HCT116 (cell line): ENCODE measurements at regions not wholly inside any gene's neighbourhood (a gene's known extent, or its start where the extent isn't known, plus 50 kb on each side); places are given as distances from the start of the nearest gene placed in this dataset.
"Not testable (repeated sequence)": the region's sequence is repeated elsewhere in the genome, so short reads cannot be mapped to it uniquely, and the experiment has no call there.

Experiments used
- ATAC-seq: fragments of 200-7000 bp; cut with Tn5 transposase; 2 replicates; pipeline ENCODE4 v1.9.1; 2020; ENCODE audit warnings: mild to moderate bottlenecking, moderate library complexity
- BruUV-seq: library from RNA; stranded (reverse); fragments of 400-500 nt; replicated peaks from 2 replicates; lab custom pipeline; 2021; lab: Mats Ljungman, UMichigan
- CTCF ChIA-PET: fragments of 300-600 bp; sonication (Branson Sonifier 250); formaldehyde crosslinking; loops from one replicate; lab custom pipeline; 2021; ENCODE audit warnings: antibody characterized with exemption; lab: Charles Lee
- POLR2A ChIA-PET: fragments of 300-600, 350-600 bp; sonication (Branson Sonifier 250); formaldehyde crosslinking; loops from one replicate; lab custom pipeline; 2021; ENCODE audit warnings: antibody characterized with exemption; lab: Charles Lee
- RAD21 ChIA-PET, 2 experiments: fragments of 300-600 bp; sonication (Branson Sonifier 250); formaldehyde crosslinking; loops; one replicate each; lab custom pipeline; 2023; ENCODE audit warnings: low total read pairs in 2 of 2; ENCODE audit not compliant: uncharacterized antibody in 2 of 2, unreplicated experiment in 2 of 2, low non-redundant PET in 1 of 2; lab: Charles Lee
- DNase-seq: peaks from one replicate; pipeline ENCODE4 v3.0.0-alpha.2; 2010; ENCODE audit warnings: low read depth, low spot score
- H2AFZ ChIP-seq: fragments of 200-600 bp; shearing (Covaris generic), sonication (generic); 2 replicates; pipeline ENCODE4 v1.6.1; 2017; ENCODE audit warnings: low read depth, mixed run types, mixed read lengths, antibody characterized with exemption, low read length; ENCODE audit not compliant: poor library complexity, severe bottlenecking
- H3K27ac ChIP-seq: 2 replicates; pipeline ENCODE4 v1.5.1; 2012; ENCODE audit warnings: low read depth, low read length
- H3K27me3 ChIP-seq: fragments of 200-600 bp; sonication (generic); 2 replicates; pipeline ENCODE4 v1.6.1; 2016; ENCODE audit warnings: mixed run types, low read length, mixed read lengths; ENCODE audit not compliant: insufficient read depth
- H3K36me3 ChIP-seq, 2 experiments: fragments of 200-500 bp in 1 of 2; fragments of 200-600 bp in 1 of 2; sonication (Bioruptor generic) in 1 of 2; sonication (generic) in 1 of 2; 2 replicates each; pipeline versions ENCODE4 v1.5.1 to v1.6.1; 2014 to 2016; ENCODE audit warnings: low read length in 2 of 2, inconsistent platforms in 1 of 2, mixed read lengths in 1 of 2, mixed run types in 1 of 2; ENCODE audit not compliant: insufficient read depth in 2 of 2, control insufficient read depth in 1 of 2
- H3K4me1 ChIP-seq, 2 experiments: fragments of 200-600 bp in 1 of 2; sonication (generic) in 1 of 2; 2 replicates each; pipeline versions ENCODE4 v1.5.1 to v1.6.1; 2012 to 2017; ENCODE audit warnings: low read length in 2 of 2, inconsistent platforms in 1 of 2, mild to moderate bottlenecking in 1 of 2, mixed read lengths in 1 of 2, mixed run types in 1 of 2, moderate library complexity in 1 of 2; ENCODE audit not compliant: insufficient read depth in 2 of 2, control insufficient read depth in 1 of 2
- H3K4me2 ChIP-seq: fragments of 200-600 bp; sonication (generic); 2 replicates; pipeline ENCODE4 v1.6.1; 2017; ENCODE audit warnings: mixed run types, low read length, mixed read lengths
- H3K4me3 ChIP-seq, 2 experiments: fragments of 200-600 bp in 1 of 2; sonication (generic) in 1 of 2; replicated peaks in 1 of 2; 2 replicates each; pipeline ENCODE4 v1.5.1; 2011 to 2016; ENCODE audit warnings: low read length in 2 of 2, control low read depth in 1 of 2, low read depth in 1 of 2, mild to moderate bottlenecking in 1 of 2, mixed read lengths in 1 of 2, mixed run types in 1 of 2
- H3K79me2 ChIP-seq: fragments of 200-600 bp; sonication (generic); 2 replicates; pipeline ENCODE4 v1.6.1; 2017; ENCODE audit warnings: mild to moderate bottlenecking, mixed run types, low read length, moderate library complexity, mixed read lengths; ENCODE audit not compliant: insufficient read depth
- H3K9ac ChIP-seq: fragments of 200-600 bp; sonication (generic); 2 replicates; pipeline ENCODE4 v1.6.1; 2016; ENCODE audit warnings: low read length, mixed read lengths
- H3K9me2 ChIP-seq: fragments of 200-600 bp; sonication (generic), shearing (Covaris generic); 2 replicates; pipeline ENCODE4 v1.6.1; 2017; ENCODE audit warnings: mixed run types, mild to moderate bottlenecking, moderate library complexity; ENCODE audit not compliant: insufficient read depth
- H3K9me3 ChIP-seq, 2 experiments: fragments of 200-500 bp in 1 of 2; fragments of 200-600 bp in 1 of 2; sonication (Bioruptor generic) in 1 of 2; sonication (generic) in 1 of 2; 2 replicates each; pipeline ENCODE4 v1.6.1; 2014 to 2017; ENCODE audit warnings: low read length in 2 of 2, mixed read lengths in 2 of 2, inconsistent platforms in 1 of 2, low read depth in 1 of 2, mild to moderate bottlenecking in 1 of 2, mixed run types in 1 of 2, moderate library complexity in 1 of 2; ENCODE audit not compliant: control insufficient read depth in 1 of 2, insufficient read depth in 1 of 2
- H4K20me1 ChIP-seq: fragments of 200-600 bp; sonication (generic), shearing (Covaris generic); 2 replicates; pipeline ENCODE4 v1.6.1; 2017; ENCODE audit warnings: mixed run types, mild to moderate bottlenecking, moderate library complexity; ENCODE audit not compliant: insufficient read depth
- CBX3 ChIP-seq: IDR thresholded peaks from 2 replicates; pipeline ENCODE4 v1.6.1; 2012; ENCODE audit warnings: low read depth
- EGR1 ChIP-seq: IDR thresholded peaks from 2 replicates; pipeline ENCODE4 v1.6.1; 2012; ENCODE audit warnings: low read depth
- ELF1 ChIP-seq: IDR thresholded peaks from 2 replicates; pipeline ENCODE4 v1.6.1; 2012; ENCODE audit warnings: low read depth, borderline replicate concordance
- EZH2 ChIP-seq: fragments of 200-600 bp; sonication (generic); IDR thresholded peaks from 2 replicates; pipeline ENCODE4 v1.6.1; 2017; ENCODE audit warnings: antibody characterized with exemption, mixed run types
- SP1 ChIP-seq: IDR thresholded peaks from 2 replicates; pipeline ENCODE4 v1.6.1; 2012; ENCODE audit warnings: low read depth
- intact Hi-C: fragments of 100-400 bp; cut with micrococcal nuclease; formaldehyde crosslinking; loops from 2 replicates; pipeline ENCODE4 v1.10.0; 2022
- TF ChIP-seq, protein P1 (sequence below): IDR thresholded peaks from 2 replicates; pipeline ENCODE4 v1.6.1; 2012

- Histone ChIP-seq H4K20me1 (no peaks in the 10 kb centered on the region), H3K4me3 (no peak overlapping the region), H3K9me3 (no peaks in the 10 kb centered on the region; a peak in 1 of 4 replicates), H3K4me1 (no peaks in the 10 kb centered on the region), H3K27ac (no peak overlapping the region), H3K27me3 (no peaks in the 10 kb centered on the region), H3K36me3 (no peaks in the 10 kb centered on the region), H3K79me2 (no peaks in the 10 kb centered on the region), H3K4me2 (no peak overlapping the region), H3K9me2 (no peaks in the 10 kb centered on the region), H3K9ac (no peak overlapping the region), H2AFZ (no peak overlapping the region)
- DNase-seq, result no peak
- CTCF ChIA-PET, result no interaction called here
- RAD21 ChIA-PET, result no interaction called here
- ATAC-seq, result no peak
- TF ChIP-seq CBX3 (no peak), ELF1 (no peak), EGR1 (no peak), EZH2 (no peak), SP1 (no peak)
- TF ChIP-seq, protein P1, sequence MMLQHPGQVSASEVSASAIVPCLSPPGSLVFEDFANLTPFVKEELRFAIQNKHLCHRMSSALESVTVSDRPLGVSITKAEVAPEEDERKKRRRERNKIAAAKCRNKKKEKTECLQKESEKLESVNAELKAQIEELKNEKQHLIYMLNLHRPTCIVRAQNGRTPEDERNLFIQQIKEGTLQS, result no peak
- intact Hi-C loops, result no loop called here
- POLR2A ChIA-PET, result no interaction called here
- BruUV-seq, result no TSS peak
Observed at GRCh38 chr1:71292203-71292602, 211.4 kb upstream of the ZRANB2 start.

DNA sequence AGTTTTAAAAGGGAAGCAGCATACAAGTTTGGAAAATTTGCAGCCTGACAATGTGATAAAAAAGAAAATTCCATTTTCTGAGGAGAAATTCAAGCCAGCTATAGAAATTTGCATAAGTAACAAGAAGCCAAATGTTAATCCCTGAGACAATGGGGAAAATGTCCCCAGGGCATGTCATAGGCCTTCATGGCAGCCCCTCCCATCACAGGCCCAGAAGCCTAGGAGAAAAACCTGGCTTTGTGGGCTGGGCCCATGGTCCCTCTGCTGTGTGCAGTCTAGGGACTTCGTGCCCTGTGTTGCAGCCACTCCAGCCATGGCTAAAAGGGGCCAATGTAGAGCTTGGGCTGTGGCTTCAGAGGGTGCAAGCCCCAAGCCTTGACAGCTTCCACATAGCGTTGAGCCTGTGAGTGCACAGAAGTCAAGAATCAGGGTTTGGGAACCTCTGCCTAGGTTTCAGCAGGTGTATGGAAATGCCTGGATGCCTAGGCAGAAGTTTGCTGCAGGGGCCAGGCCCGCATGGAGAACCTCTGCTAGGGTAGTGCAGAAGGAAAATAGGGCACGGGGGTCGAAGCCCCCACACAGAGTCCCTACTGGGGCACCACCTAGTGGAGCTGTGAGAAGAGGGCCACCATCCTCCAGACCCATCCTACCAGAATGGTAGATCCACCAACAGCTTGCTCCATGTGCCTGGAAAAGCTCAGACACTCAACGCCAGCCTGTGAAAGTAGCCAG, 209.8 kb upstream of the ZRANB2 start:
- DNase-seq, RAD21 ChIA-PET, BruUV-seq, ATAC-seq, H3K4me1 ChIP-seq, H3K27me3 ChIP-seq, intact Hi-C loops, H3K79me2 ChIP-seq, H3K9me2 ChIP-seq, H3K27ac ChIP-seq, H2AFZ ChIP-seq, H3K4me2 ChIP-seq, H4K20me1 ChIP-seq, POLR2A ChIA-PET, H3K9me3 ChIP-seq, CTCF ChIA-PET, H3K9ac ChIP-seq, H3K4me3 ChIP-seq, H3K36me3 ChIP-seq: not testable (repeated sequence)
